PC-9 (cell line): ENCODE measurements at regions not wholly inside any gene's neighbourhood (a gene's known extent, or its start where the extent isn't known, plus 50 kb on each side); places are given as distances from the start of the nearest gene placed in this dataset.

Source experiments
- BruUV-seq: library from RNA; stranded (reverse); fragments of 400-500 nt; replicated peaks from 2 replicates; lab custom pipeline; 2021; lab: Mats Ljungman, UMichigan
- CTCF ChIA-PET: fragments of 300-600 bp; sonication (Branson Sonifier 250); formaldehyde crosslinking; loops from one replicate; lab custom pipeline; 2022; ENCODE audit warnings: antibody characterized with exemption; lab: Charles Lee
- POLR2A ChIA-PET: fragments of 300-600 bp; sonication (Branson Sonifier 250); formaldehyde crosslinking; loops from one replicate; lab custom pipeline; 2022; ENCODE audit warnings: antibody characterized with exemption; ENCODE audit not compliant: unreplicated experiment; lab: Charles Lee
- DNase-seq, 2 experiments: peaks; one replicate each; pipeline versions ENCODE4 v3.0.0 to v3.0.0-alpha.2; 2015 to 2022; ENCODE audit warnings: mixed read lengths in 1 of 2
- H2AFZ ChIP-seq: fragments of 200-600 bp; sonication (generic); 2 replicates; pipeline ENCODE4 v1.8.1; 2017; ENCODE audit warnings: antibody characterized with exemption
- H3F3A ChIP-seq: fragments of 200-600 bp; sonication (generic); 2 replicates; pipeline ENCODE4 v1.8.1; 2017; ENCODE audit warnings: antibody characterized with exemption, mild to moderate bottlenecking, low read depth; ENCODE audit not compliant: insufficient read depth
- H3K27ac ChIP-seq: fragments of 200-600 bp; sonication (generic); 2 replicates; pipeline ENCODE4 v1.6.1; 2016; ENCODE audit warnings: mixed run types
- H3K27me3 ChIP-seq: fragments of 200-600 bp; sonication (generic); 2 replicates; pipeline ENCODE4 v1.6.1; 2016; ENCODE audit warnings: low read depth, mixed run types; ENCODE audit not compliant: insufficient read depth
- H3K36me3 ChIP-seq: fragments of 200-600 bp; sonication (generic); 2 replicates; pipeline ENCODE4 v1.6.1; 2016; ENCODE audit warnings: low read depth, mixed run types
- H3K4me1 ChIP-seq: fragments of 200-600 bp; sonication (generic); replicated peaks from 2 replicates; pipeline ENCODE4 v1.6.1; 2016; ENCODE audit warnings: mixed run types; ENCODE audit not compliant: insufficient read depth
- H3K4me2 ChIP-seq: fragments of 200-600 bp; sonication (generic); 2 replicates; pipeline ENCODE4 v1.6.1; 2017; ENCODE audit warnings: mixed run types
- H3K4me3 ChIP-seq: fragments of 200-600 bp; sonication (generic); 2 replicates; pipeline ENCODE4 v1.6.1; 2016; ENCODE audit warnings: mixed run types
- H3K79me2 ChIP-seq: fragments of 200-600 bp; sonication (generic); 2 replicates; pipeline ENCODE4 v1.6.1; 2017; ENCODE audit warnings: low read depth, mixed run types
- H3K9me2 ChIP-seq: fragments of 200-600 bp; sonication (generic); 2 replicates; pipeline ENCODE4 v1.8.1; 2017; ENCODE audit warnings: mild to moderate bottlenecking; ENCODE audit not compliant: insufficient read depth
- H3K9me3 ChIP-seq: fragments of 200-600 bp; sonication (generic); 2 replicates; pipeline ENCODE4 v1.8.1; 2016; ENCODE audit warnings: low read depth; ENCODE audit not compliant: insufficient read depth
- H4K20me1 ChIP-seq: fragments of 200-600 bp; sonication (generic); 2 replicates; pipeline ENCODE4 v1.8.1; 2017; ENCODE audit not compliant: insufficient read depth
- EZH2 ChIP-seq: fragments of 200-600 bp; sonication (generic); IDR thresholded peaks from 2 replicates; pipeline ENCODE4 v1.8.0; 2017; ENCODE audit warnings: antibody characterized with exemption, low read depth
- intact Hi-C: fragments of 100-400 bp; cut with micrococcal nuclease; formaldehyde crosslinking; loops from one replicate; pipeline ENCODE4 v1.10.0; 2022; ENCODE audit not compliant: unreplicated experiment
- TF ChIP-seq, protein P1 (sequence below): fragments of 200-600 bp; sonication (generic); conservative IDR thresholded peaks from 2 replicates; pipeline ENCODE4 v1.6.1; 2017; ENCODE audit warnings: mixed run types, antibody characterized with exemption, mild to moderate bottlenecking, moderate library complexity

- no peak for DNase-seq
- Histone ChIP-seq H4K20me1 (no peaks in the 10 kb centered on the region), H3K27ac (no peak overlapping the region), H3K9me3 (no peaks in the 10 kb centered on the region), H3K9me2 (no peaks in the 10 kb centered on the region), H3K79me2 (no peaks in the 10 kb centered on the region), H3K4me2 (no peak overlapping the region), H3K4me3 (no peak overlapping the region), H3K4me1 (no peaks in the 10 kb centered on the region), H3K27me3 (peaks cover 40% of the 10 kb centered on the region; the same call in 1 of the 2 replicates), H3K36me3 (no peaks in the 10 kb centered on the region), H2AFZ (no peak overlapping the region), H3F3A (no peaks in the 10 kb centered on the region)
- no peak for TF ChIP-seq EZH2
- TF ChIP-seq, protein P1, sequence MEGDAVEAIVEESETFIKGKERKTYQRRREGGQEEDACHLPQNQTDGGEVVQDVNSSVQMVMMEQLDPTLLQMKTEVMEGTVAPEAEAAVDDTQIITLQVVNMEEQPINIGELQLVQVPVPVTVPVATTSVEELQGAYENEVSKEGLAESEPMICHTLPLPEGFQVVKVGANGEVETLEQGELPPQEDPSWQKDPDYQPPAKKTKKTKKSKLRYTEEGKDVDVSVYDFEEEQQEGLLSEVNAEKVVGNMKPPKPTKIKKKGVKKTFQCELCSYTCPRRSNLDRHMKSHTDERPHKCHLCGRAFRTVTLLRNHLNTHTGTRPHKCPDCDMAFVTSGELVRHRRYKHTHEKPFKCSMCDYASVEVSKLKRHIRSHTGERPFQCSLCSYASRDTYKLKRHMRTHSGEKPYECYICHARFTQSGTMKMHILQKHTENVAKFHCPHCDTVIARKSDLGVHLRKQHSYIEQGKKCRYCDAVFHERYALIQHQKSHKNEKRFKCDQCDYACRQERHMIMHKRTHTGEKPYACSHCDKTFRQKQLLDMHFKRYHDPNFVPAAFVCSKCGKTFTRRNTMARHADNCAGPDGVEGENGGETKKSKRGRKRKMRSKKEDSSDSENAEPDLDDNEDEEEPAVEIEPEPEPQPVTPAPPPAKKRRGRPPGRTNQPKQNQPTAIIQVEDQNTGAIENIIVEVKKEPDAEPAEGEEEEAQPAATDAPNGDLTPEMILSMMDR, result no peak
- ChIA-PET CTCF (no interaction called here), POLR2A (no interaction called here)
- intact Hi-C loops, result no loop called here
- no TSS peak for BruUV-seq
These were observed 182.5 kb downstream of the SP3 start for GRCh38 chr2:173782681-173783080.

DNA sequence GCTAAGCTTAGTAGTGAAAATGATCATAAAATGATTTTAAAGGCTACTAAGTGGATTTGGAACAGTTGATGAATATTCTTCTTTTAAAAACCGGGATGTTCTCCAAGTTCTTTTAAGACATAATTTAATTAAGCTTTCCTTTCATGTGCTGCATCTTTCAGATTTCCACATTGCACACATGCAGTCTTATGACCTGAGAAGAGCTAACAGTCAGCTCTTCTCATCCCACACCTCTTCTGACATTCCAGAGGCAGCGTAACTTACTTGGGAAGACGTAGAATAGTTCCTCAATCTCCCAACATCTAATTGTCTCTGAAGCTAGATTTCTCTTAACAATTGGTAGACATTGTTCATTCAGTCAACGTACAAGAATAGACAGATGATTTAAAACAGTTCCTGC, 181.8 kb downstream of the SP3 start:
- H3F3A ChIP-seq, result no peaks in the 10 kb centered on the region
- H3K4me3 ChIP-seq, result no peak overlapping the region
- H3K9me2 ChIP-seq, result no peaks in the 10 kb centered on the region
- no TSS peak for BruUV-seq
- intact Hi-C loops, result no loop called here
- H2AFZ ChIP-seq, result no peak overlapping the region
- no peaks in the 10 kb centered on the region for H3K4me1 ChIP-seq
- peaks cover 40% of the 10 kb centered on the region; the same call in 1 of the 2 replicates for H3K27me3 ChIP-seq
- no peak for DNase-seq
- no peak overlapping the region for H3K27ac ChIP-seq
- H3K79me2 ChIP-seq, result no peaks in the 10 kb centered on the region
- no peaks in the 10 kb centered on the region for H3K36me3 ChIP-seq
- H3K4me2 ChIP-seq, result no peak overlapping the region
- POLR2A ChIA-PET, result interaction anchor here (0.7 kb wide), 1 partner anchor 9 kb away, joined by 5 read pairs; no protein-coding TSS in a partner anchor
- TF ChIP-seq, protein P1, result no peak
- CTCF ChIA-PET, result no interaction called here
- no peaks in the 10 kb centered on the region for H4K20me1 ChIP-seq
- no peaks in the 10 kb centered on the region for H3K9me3 ChIP-seq

DNA sequence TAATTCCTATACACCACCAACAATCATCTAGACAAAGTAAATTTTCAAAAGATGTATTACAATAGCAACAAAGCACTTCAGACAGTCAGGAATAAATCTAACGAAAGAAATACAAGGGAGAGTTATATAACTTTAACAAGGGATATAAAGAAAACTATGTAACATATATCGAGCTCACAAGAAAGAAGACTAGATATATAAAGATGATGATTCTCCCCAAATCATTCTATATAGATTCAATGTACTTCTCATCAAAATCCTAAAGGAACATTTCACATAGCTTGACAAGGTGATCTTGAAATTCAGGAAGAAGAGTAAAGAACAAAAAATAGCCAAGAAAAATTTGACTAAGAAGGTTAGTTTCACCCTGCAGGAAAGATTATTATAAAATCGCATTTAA, 179.4 kb downstream of the SP3 start:
- H3F3A ChIP-seq, result no peaks in the 10 kb centered on the region
- H3K36me3 ChIP-seq, result no peaks in the 10 kb centered on the region
- TF ChIP-seq, protein P1, result no peak
- no peak for TF ChIP-seq EZH2
- no peak overlapping the region for H2AFZ ChIP-seq
- no peak overlapping the region for H3K4me2 ChIP-seq
- ChIA-PET CTCF (no interaction called here), POLR2A (interaction anchor here (0.5 to 0.6 kb wide), 2 partner anchors 15 to 585 kb away, joined by 3 to 18 read pairs; no protein-coding TSS in a partner anchor)
- H4K20me1 ChIP-seq, result no peaks in the 10 kb centered on the region
- H3K4me3 ChIP-seq, result no peak overlapping the region
- intact Hi-C loops, result no loop called here
- H3K27me3 ChIP-seq, result peaks cover 40% of the 10 kb centered on the region; the same call in 1 of the 2 replicates
- BruUV-seq, result no TSS peak
- H3K4me1 ChIP-seq, result no peaks in the 10 kb centered on the region
- no peaks in the 10 kb centered on the region for H3K9me2 ChIP-seq
- DNase-seq, result no peak
- no peaks in the 10 kb centered on the region for H3K9me3 ChIP-seq
- H3K79me2 ChIP-seq, result no peaks in the 10 kb centered on the region
- no peak overlapping the region for H3K27ac ChIP-seq
